ENCODE measurements at regions not wholly inside any gene's neighbourhood (a gene's known extent, or its start where the extent isn't known, plus 50 kb on each side); places are given as distances from the start of the nearest gene placed in this dataset.

GRCh38 chr7:51607447-51607846, 290.8 kb upstream of the COBL start:
- TF ChIP-seq POLR2A (IDR thresholded peaks at IDR 0.05; ENCODE audit: control extremely low read depth in 1 of 2, low read depth in 2 of 2, low read length in 2 of 2): no peak
- TF ChIP-seq CTCF (IDR thresholded peaks at IDR 0.05; ENCODE audit: control extremely low read depth in 1 of 3, insufficient read depth in 1 of 3, low read depth in 1 of 3, low read length in 3 of 3): no peak
- no peak for TF ChIP-seq TBP (IDR thresholded peaks at IDR 0.05; ENCODE audit: low read depth, low read length)
- TF ChIP-seq GTF2F1 (IDR thresholded peaks at IDR 0.05; ENCODE audit: borderline replicate concordance, low read depth, low read length): no peak
- TF ChIP-seq PHF8 (conservative IDR thresholded peaks at IDR 0.05; ENCODE audit: low read depth, low read length): no peak
- no peak for TF ChIP-seq NANOG (IDR thresholded peaks at IDR 0.05; ENCODE audit: insufficient read depth, low read depth, low read length, poor library complexity, severe bottlenecking)
- no peak for TF ChIP-seq MAX (IDR thresholded peaks at IDR 0.05)
- TF ChIP-seq FOSL1 (IDR thresholded peaks at IDR 0.05; ENCODE audit: insufficient read depth, low read depth, low read length): no peak
- no peak for TF ChIP-seq CEBPB (IDR thresholded peaks at IDR 0.05; ENCODE audit: low read depth, low read length)
- no peak for TF ChIP-seq POLR2AphosphoS5 (IDR thresholded peaks at IDR 0.05; ENCODE audit: low read depth, low read length)
- TF ChIP-seq ATF2 (IDR thresholded peaks at IDR 0.05; ENCODE audit: low read length): no peak

All from H1 (cell line).